ENCODE measurements at regions not wholly inside any gene's neighbourhood (a gene's known extent, or its start where the extent isn't known, plus 50 kb on each side); places are given as distances from the start of the nearest gene placed in this dataset.

DNA sequence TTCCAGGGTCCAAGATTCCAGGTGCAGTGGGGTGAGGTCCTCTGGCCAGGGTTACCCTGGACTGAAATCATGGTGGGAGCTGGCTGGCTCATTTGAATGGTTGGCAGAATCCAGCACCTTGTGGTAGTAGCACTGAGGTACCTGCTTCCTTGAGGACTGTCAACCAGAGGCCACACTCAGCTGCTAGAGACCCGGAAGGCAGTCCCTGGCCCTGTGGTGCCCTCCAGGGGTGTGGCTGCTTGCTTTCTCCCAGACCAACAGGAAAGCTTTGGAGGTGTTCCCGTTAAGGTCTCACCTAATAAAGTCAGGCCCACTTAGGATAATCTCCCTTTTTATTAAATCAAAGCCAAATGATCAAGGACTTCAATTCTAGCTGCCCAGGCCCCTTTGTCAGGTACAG lies 107.7 kb upstream of the GDF10 start:
- 60 to 82% methylated on average over 2 of the region's 2 CpGs for WGBS, 2 donors
- TF ChIP-seq POLR2A (IDR thresholded peaks at IDR 0.05) = no peak
- TF ChIP-seq, protein P1, sequence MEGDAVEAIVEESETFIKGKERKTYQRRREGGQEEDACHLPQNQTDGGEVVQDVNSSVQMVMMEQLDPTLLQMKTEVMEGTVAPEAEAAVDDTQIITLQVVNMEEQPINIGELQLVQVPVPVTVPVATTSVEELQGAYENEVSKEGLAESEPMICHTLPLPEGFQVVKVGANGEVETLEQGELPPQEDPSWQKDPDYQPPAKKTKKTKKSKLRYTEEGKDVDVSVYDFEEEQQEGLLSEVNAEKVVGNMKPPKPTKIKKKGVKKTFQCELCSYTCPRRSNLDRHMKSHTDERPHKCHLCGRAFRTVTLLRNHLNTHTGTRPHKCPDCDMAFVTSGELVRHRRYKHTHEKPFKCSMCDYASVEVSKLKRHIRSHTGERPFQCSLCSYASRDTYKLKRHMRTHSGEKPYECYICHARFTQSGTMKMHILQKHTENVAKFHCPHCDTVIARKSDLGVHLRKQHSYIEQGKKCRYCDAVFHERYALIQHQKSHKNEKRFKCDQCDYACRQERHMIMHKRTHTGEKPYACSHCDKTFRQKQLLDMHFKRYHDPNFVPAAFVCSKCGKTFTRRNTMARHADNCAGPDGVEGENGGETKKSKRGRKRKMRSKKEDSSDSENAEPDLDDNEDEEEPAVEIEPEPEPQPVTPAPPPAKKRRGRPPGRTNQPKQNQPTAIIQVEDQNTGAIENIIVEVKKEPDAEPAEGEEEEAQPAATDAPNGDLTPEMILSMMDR (IDR thresholded peaks at IDR 0.05) = no peak
- intact Hi-C loops (cut with DNase I; ENCODE audit: low total_unique reads) = no loop called here
- DNase-seq (ENCODE audit: low spot score in 2 of 2) = peak in 1 of 2 donors; percentile 59
- no peak overlapping the region for H3K4me3 ChIP-seq (ENCODE audit: low read depth, poor library complexity, severe bottlenecking)

DNA sequence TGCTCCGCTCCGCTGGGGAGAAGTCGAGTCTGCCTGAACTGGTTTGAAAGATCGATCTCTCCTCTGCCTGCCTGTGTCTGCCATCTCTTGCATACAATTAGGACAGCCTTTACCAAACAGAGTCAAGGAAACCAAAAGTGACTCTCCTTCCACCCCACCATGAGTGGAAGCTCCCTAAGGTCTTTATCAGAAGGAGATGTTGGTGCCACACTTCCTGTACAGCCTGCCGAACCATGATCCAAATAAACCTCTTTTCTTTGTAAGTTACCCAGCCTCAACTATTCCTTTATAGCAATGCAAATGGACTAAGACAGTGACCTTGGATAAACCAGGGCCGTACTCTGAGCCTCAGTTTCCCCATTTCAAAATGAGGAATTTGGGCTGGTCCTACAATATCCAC lies 106.3 kb upstream of the GDF10 start:
- WGBS, 2 donors = 96% methylated on average over 6 of the region's 6 CpGs
- intact Hi-C loops (cut with DNase I; ENCODE audit: low total_unique reads) = no loop called here
- no peak overlapping the region for H3K4me3 ChIP-seq (ENCODE audit: low read depth, poor library complexity, severe bottlenecking)
- DNase-seq (ENCODE audit: low spot score in 2 of 2) = no peak
- TF ChIP-seq, protein P1 (IDR thresholded peaks at IDR 0.05) = no peak
- no peak for TF ChIP-seq POLR2A (IDR thresholded peaks at IDR 0.05)

DNA sequence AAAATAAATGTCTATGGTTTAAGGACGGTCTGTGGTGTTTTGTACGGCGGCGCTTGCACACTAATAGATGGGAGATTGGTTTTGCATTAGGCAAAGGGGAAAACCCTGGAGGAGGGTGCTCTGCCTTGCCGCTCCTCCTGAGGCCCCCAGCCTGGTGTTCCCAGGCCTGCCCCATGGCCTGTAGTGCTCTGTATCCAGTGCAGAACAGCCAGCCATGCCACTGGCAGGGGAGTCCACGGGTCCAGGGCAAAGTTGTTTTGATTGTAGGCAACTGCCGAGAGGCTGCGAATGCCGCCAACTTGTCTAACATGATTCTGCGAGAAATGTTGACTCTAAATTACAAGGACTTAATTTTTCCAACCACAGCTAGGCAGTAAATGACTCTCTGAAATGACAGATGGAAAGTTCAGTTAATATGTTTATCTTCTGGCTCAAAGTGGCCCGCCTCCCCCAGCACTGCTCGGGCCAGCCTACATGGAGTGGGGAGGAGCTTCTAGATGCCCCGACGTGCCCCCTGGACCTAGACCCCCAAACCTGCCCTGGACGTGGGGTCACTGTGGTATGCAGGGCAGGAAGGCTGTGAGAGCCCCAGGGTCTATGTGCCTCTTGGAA lies 104.6 kb upstream of the GDF10 start:
- intact Hi-C loops (cut with DNase I; ENCODE audit: low total_unique reads) = no loop called here
- no peak for TF ChIP-seq POLR2A (IDR thresholded peaks at IDR 0.05)
- TF ChIP-seq, protein P1 (IDR thresholded peaks at IDR 0.05) = no peak
- 75 to 80% methylated on average over 15 of the region's 15 CpGs for WGBS, 2 donors
- peak in 1 of 2 donors; percentile 62 for DNase-seq (ENCODE audit: low spot score in 2 of 2)
- H3K4me3 ChIP-seq (ENCODE audit: low read depth, poor library complexity, severe bottlenecking) = no peak overlapping the region

DNA sequence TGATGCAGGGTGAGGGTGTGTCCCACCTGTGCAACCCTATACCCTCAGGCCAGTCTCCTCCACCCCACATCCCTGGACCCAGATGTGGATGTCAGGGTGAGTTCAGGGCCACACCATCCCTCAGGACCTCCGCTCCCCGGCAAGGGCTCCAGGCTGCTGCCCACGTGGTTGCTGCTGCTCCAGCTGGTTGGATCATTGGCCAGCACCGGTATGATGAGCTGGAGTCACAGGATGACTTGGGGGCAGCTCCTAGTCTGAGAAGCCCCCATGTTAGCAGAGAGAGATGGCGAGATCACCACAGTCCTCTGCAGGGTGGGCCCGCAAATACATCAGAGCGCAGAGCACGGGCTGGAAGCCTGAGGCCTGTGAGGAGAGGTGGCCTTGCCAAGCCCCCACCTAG lies 103.3 kb upstream of the GDF10 start:
- intact Hi-C loops (cut with DNase I; ENCODE audit: low total_unique reads) = no loop called here
- no peak for TF ChIP-seq POLR2A (IDR thresholded peaks at IDR 0.05)
- TF ChIP-seq, protein P1 (IDR thresholded peaks at IDR 0.05) = no peak
- no peak overlapping the region for H3K4me3 ChIP-seq (ENCODE audit: low read depth, poor library complexity, severe bottlenecking)
- 90 to 96% methylated on average over 8 of the region's 8 CpGs for WGBS, 2 donors
- DNase-seq (ENCODE audit: low spot score in 2 of 2) = peak in 1 of 2 donors; percentile 65

DNA sequence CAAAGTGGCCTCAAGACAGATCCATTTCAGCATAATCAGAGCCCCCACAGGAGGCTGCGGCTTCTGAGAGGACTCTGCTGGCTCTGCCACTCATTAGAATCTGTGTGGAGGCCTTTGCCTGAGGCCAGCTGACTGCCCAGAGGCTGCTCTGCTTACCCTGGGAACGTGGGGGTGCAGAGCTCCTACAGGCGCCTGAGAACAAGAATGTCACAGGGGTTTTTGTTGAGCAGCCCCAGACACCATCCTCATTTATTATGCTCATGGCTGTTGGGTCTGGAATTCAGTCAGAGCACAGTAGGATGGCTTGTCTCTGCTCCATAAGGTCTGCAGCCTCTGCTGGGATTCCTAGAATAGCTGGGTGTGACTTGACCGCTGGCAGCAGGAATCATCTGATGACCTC lies 101.8 kb upstream of the GDF10 start:
- TF ChIP-seq POLR2A (IDR thresholded peaks at IDR 0.05) = no peak
- TF ChIP-seq, protein P1 (IDR thresholded peaks at IDR 0.05) = no peak
- DNase-seq (ENCODE audit: low spot score in 2 of 2) = no peak
- 83 to 90% methylated on average over 3 to 4 of the region's 4 CpGs for WGBS, 2 donors
- intact Hi-C loops (cut with DNase I; ENCODE audit: low total_unique reads) = no loop called here
- no peak overlapping the region for H3K4me3 ChIP-seq (ENCODE audit: low read depth, poor library complexity, severe bottlenecking)

DNA sequence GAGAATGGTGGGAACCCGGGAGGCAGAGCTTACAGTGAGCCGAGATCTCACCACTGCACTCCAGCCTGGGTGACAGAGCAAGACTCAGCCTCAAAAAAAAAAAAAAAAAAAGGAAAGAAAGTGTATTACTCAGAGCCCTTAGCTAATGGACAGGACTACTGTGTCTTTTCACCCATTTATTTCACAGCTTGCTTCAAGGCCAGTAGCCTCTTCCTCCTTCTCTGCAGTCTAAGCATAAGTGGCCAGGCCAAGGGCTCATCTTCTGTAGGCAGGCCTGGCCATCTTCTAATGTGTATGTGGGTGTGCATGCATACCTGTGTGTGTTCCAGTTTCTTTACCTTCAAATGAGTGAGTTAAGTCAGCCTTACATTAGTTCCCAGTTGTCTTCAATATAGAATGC lies 94.8 kb upstream of the GDF10 start:
- TF ChIP-seq, protein P1 (IDR thresholded peaks at IDR 0.05) = no peak
- TF ChIP-seq POLR2A (IDR thresholded peaks at IDR 0.05) = no peak
- 94 to 100% methylated on average over 2 of the region's 2 CpGs for WGBS, 2 donors
- intact Hi-C loops (cut with DNase I; ENCODE audit: low total_unique reads) = no loop called here
- no peak overlapping the region for H3K4me3 ChIP-seq (ENCODE audit: low read depth, poor library complexity, severe bottlenecking)
- no peak for DNase-seq (ENCODE audit: low spot score in 2 of 2)

Measured in lower leg skin (tissue), 4 donors.